Endometrium (tissue), 2 donors: ENCODE measurements at regions not wholly inside any gene's neighbourhood (a gene's known extent, or its start where the extent isn't known, plus 50 kb on each side); places are given as distances from the start of the nearest gene placed in this dataset.

Experiments
- FAIRE-seq: peaks from 2 replicates; lab custom pipeline; 2012; peaks lifted over from hg19 to GRCh38; lab: Jason Lieb, UNC
- donor health status: control.
- donor health status: control.

GRCh38 chr3:54071601-54072000 is 50.8 kb upstream of the CACNA2D3 start:
- no peak for FAIRE-seq

GRCh38 chr3:54069961-54070360 is 52.4 kb upstream of the CACNA2D3 start:
- FAIRE-seq = no peak

GRCh38 chr3:54067055-54067698 is 55.2 kb upstream of the CACNA2D3 start:
- no peak for FAIRE-seq

GRCh38 chr3:54066253-54066652 is 56.1 kb upstream of the CACNA2D3 start:
- FAIRE-seq = no peak

- FAIRE-seq = no peak
These were observed 56.8 kb upstream of the CACNA2D3 start for GRCh38 chr3:54065586-54065985.

GRCh38 chr3:54065140-54065539 is 57.2 kb upstream of the CACNA2D3 start:
- FAIRE-seq = no peak

GRCh38 chr3:54064486-54064885 is 57.9 kb upstream of the CACNA2D3 start:
- no peak for FAIRE-seq

- no peak for FAIRE-seq
These were observed 59.8 kb upstream of the CACNA2D3 start for GRCh38 chr3:54062546-54062945.

- no peak for FAIRE-seq
These were observed 65.8 kb upstream of the CACNA2D3 start for GRCh38 chr3:54056521-54056920.

- no peak for FAIRE-seq
These were observed 68.5 kb upstream of the CACNA2D3 start for GRCh38 chr3:54053882-54054281.

- no peak for FAIRE-seq
These were observed 69.1 kb upstream of the CACNA2D3 start for GRCh38 chr3:54053211-54053610.

GRCh38 chr3:54047568-54047967 is 74.8 kb upstream of the CACNA2D3 start:
- FAIRE-seq = no peak

- no peak for FAIRE-seq
These were observed 75.6 kb upstream of the CACNA2D3 start for GRCh38 chr3:54046641-54047214.

GRCh38 chr3:54045061-54045815 is 77.1 kb upstream of the CACNA2D3 start:
- FAIRE-seq = no peak

- FAIRE-seq = no peak
These were observed 80.0 kb upstream of the CACNA2D3 start for GRCh38 chr3:54042259-54042823.

GRCh38 chr3:54040476-54040875 is 81.9 kb upstream of the CACNA2D3 start:
- no peak for FAIRE-seq

- no peak for FAIRE-seq
These were observed 84.0 kb upstream of the CACNA2D3 start for GRCh38 chr3:54038391-54038790.

- no peak for FAIRE-seq
These were observed 85.8 kb upstream of the CACNA2D3 start for GRCh38 chr3:54036543-54036942.

- FAIRE-seq = no peak
These were observed 87.4 kb upstream of the CACNA2D3 start for GRCh38 chr3:54034971-54035370.

- no peak for FAIRE-seq
These were observed 88.6 kb upstream of the CACNA2D3 start for GRCh38 chr3:54033761-54034160.

GRCh38 chr3:54032598-54032997 is 89.8 kb upstream of the CACNA2D3 start:
- FAIRE-seq = no peak

- FAIRE-seq = no peak
These were observed 94.0 kb upstream of the CACNA2D3 start for GRCh38 chr3:54028372-54028771.

GRCh38 chr3:54026543-54026942 is 95.8 kb upstream of the CACNA2D3 start:
- FAIRE-seq = no peak
